Body of pancreas (tissue), 4 donors: ENCODE measurements at regions not wholly inside any gene's neighbourhood (a gene's known extent, or its start where the extent isn't known, plus 50 kb on each side); places are given as distances from the start of the nearest gene placed in this dataset.

ENCODE experiments used
- ATAC-seq: fragments of 150-250 bp; one replicate; pipeline ENCODE4 v1.9.1; 2016
- DNase-seq, 4 donors: peaks; one replicate each; pipeline ENCODE4 v3.0.0-alpha.2; 2019
- H3K27ac ChIP-seq, 4 donors: fragments of 200-600 bp; sonication (generic); 1 replicate in 3 of 4; 2 replicates in 1 of 4; pipeline versions ENCODE4 v1.5.1 to v1.6.1; 2016 to 2019; ENCODE audit warnings: mild to moderate bottlenecking in 1 of 4, mixed read lengths in 1 of 4, moderate library complexity in 1 of 4
- H3K27me3 ChIP-seq, 2 donors: fragments of 200-600 bp; sonication (generic); one replicate each; pipeline ENCODE4 v1.6.0; 2016; ENCODE audit warnings: mild to moderate bottlenecking in 1 of 2
- H3K36me3 ChIP-seq, 2 donors: fragments of 200-600 bp; sonication (generic); replicated peaks in 1 of 2; 2 replicates each; pipeline ENCODE4 v1.5.1; 2016; ENCODE audit warnings: low read depth in 2 of 2; ENCODE audit not compliant: insufficient read depth in 1 of 2
- H3K4me1 ChIP-seq: fragments of 200-600 bp; sonication (generic); one replicate; pipeline ENCODE4 v1.6.0; 2016
- H3K4me3 ChIP-seq, 2 donors: fragments of 200-600 bp; sonication (generic); 1 replicate in 1 of 2; 2 replicates in 1 of 2; pipeline ENCODE4 v1.5.1; 2016 to 2019
- H3K9me3 ChIP-seq, 3 donors: fragments of 200-600 bp; sonication (generic); 1 replicate in 2 of 3; 2 replicates in 1 of 3; pipeline ENCODE4 v1.5.1; 2016
- POLR2A ChIP-seq, 3 donors: fragments of 450-650 bp; IDR thresholded peaks; one replicate each; pipeline ENCODE4 v1.6.1; 2016; ENCODE audit warnings: antibody characterized with exemption in 3 of 3, mild to moderate bottlenecking in 2 of 3
- WGBS, 2 donors: methylation state at CpG; one replicate each; pipeline ENCODE4 v1.1.5; 2017; 5-methylcytosine and 5-hydroxymethylcytosine counted together
- intact Hi-C: fragments of 100-400 bp; cut with DNase I; formaldehyde crosslinking; loops from one replicate; pipeline ENCODE4 v1.15.1; 2023
- TF ChIP-seq, protein P1 (sequence below), 7 experiments: fragments of 450-650 bp in 4 of 7; fragments of 200-600 bp in 3 of 7; sonication (generic) in 3 of 7; IDR thresholded peaks; one replicate each; pipeline ENCODE4 v1.5.1; 2016 to 2019; ENCODE audit warnings: antibody characterized with exemption in 7 of 7

DNA sequence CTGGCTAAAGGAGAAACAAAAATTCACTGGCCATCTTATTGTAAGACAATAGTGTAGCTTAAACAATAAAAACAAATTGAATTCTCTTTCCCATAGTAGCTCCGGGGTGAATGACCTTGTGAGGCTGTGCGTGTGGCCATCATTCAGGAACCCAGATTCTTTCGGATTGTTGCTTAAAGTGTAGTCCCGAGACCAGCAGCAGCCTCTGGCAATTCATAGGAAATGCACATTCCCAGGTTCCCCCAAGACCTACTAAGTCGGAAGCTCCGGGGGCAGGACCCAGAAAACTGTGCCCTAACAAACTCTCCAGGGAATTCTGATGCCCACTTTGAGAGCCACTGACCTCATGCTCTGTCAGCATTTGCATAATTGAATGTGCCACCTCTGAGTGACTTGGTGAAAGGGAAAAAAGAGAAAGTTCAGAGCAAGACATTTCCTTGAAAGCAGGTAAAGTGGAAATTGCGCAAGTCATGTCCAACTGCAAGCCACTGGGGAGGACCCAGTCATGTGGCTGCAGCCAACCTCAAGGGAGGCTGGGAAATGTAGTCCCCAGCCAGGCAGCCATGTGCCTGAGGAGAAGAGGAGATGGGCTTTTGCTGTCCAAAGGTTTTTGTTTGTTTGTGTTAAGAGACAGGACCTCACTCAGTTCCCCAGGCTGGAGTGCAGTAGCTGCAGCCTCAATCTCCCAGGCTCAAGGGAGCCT is 50.7 kb upstream of the PNMA8B start:
- intact Hi-C loops, result no loop called here
- Histone ChIP-seq H3K4me1 (peaks cover 5% of the 10 kb centered on the region), H3K27me3 (no peaks in the 10 kb centered on the region), H3K9me3 (no peaks in the 10 kb centered on the region), H3K4me3 (peak overlapping the region in 1 of 2 donors; percentile 24), H3K36me3 (no peaks in the 10 kb centered on the region), H3K27ac (peak overlapping the region in 3 of 4 donors; percentile 44 to 76 (median 67))
- DNase-seq (peak; percentile 73 to 86 (median 80)), ATAC-seq (peak; percentile 91)
- TF ChIP-seq, protein P1, sequence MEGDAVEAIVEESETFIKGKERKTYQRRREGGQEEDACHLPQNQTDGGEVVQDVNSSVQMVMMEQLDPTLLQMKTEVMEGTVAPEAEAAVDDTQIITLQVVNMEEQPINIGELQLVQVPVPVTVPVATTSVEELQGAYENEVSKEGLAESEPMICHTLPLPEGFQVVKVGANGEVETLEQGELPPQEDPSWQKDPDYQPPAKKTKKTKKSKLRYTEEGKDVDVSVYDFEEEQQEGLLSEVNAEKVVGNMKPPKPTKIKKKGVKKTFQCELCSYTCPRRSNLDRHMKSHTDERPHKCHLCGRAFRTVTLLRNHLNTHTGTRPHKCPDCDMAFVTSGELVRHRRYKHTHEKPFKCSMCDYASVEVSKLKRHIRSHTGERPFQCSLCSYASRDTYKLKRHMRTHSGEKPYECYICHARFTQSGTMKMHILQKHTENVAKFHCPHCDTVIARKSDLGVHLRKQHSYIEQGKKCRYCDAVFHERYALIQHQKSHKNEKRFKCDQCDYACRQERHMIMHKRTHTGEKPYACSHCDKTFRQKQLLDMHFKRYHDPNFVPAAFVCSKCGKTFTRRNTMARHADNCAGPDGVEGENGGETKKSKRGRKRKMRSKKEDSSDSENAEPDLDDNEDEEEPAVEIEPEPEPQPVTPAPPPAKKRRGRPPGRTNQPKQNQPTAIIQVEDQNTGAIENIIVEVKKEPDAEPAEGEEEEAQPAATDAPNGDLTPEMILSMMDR (IDR thresholded peaks at IDR 0.05), result no peak
- TF ChIP-seq POLR2A (IDR thresholded peaks at IDR 0.05), result no peak
- WGBS, 2 donors, result 17 to 28% methylated on average over 4 to 7 of the region's 7 CpGs

DNA sequence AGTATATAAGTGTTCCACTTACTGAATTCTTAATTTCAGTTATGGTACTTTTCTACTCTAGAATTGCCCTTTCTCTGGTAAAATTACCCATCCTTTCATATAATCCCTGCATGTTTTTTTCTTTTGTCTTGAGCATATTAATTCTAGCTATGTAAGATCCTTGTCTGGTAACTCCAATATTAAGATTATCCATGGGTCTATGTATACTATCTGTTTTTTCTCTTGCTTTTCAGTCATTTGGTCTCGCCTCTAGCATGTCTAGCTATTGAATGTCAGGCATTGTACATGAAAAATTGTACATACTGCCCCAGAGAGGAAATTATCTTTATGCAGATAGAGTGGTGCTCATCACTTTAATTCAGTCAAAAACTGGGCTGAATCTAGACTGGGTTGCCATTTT is 50.4 kb upstream of the CALM3 start:
- intact Hi-C loops, result no loop called here
- no peak for DNase-seq
- H3K36me3 ChIP-seq, result no peaks in the 10 kb centered on the region
- no peaks in the 10 kb centered on the region for H3K9me3 ChIP-seq
- no peak overlapping the region for H3K27ac ChIP-seq
- H3K27me3 ChIP-seq, result no peaks in the 10 kb centered on the region
- no peak for ATAC-seq
- H3K4me1 ChIP-seq, result peaks cover 5% of the 10 kb centered on the region
- no peak overlapping the region for H3K4me3 ChIP-seq
- 97 to 100% methylated on average over 1 of the region's 1 CpG for WGBS, 2 donors
- TF ChIP-seq, protein P1 (IDR thresholded peaks at IDR 0.05), result no peak
- no peak for TF ChIP-seq POLR2A (IDR thresholded peaks at IDR 0.05)

DNA sequence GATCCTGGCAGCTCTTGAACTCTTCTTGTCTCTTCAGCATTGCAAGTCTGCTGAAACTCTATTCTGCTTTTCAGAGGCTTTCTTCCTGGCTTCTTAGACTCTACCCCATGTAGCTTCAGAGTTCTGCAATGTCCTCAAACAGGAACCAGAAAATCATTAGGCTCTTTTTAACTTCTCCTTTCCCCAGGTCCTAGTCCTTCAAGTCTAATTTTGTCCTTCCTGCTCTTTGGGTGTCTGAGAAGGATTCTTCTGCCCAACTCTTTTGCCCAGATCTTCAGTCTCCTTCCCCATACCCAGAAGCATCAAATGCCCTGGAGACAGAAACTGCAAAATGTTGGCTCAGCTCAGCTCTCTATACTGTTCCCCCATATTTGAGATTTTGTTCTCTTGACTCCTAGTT is 50.0 kb upstream of the CALM3 start:
- no peaks in the 10 kb centered on the region for H3K9me3 ChIP-seq
- DNase-seq (no peak), ATAC-seq (no peak)
- H3K36me3 ChIP-seq, result no peaks in the 10 kb centered on the region
- intact Hi-C loops, result no loop called here
- no peak overlapping the region for H3K4me3 ChIP-seq
- H3K27ac ChIP-seq, result no peak overlapping the region
- no peaks in the 10 kb centered on the region for H3K27me3 ChIP-seq
- H3K4me1 ChIP-seq, result peaks cover 3% of the 10 kb centered on the region
- TF ChIP-seq, protein P1 (IDR thresholded peaks at IDR 0.05), result no peak
- TF ChIP-seq POLR2A (IDR thresholded peaks at IDR 0.05), result no peak
